ENCODE measurements at regions not wholly inside any gene's neighbourhood (a gene's known extent, or its start where the extent isn't known, plus 50 kb on each side); places are given as distances from the start of the nearest gene placed in this dataset.

- TF ChIP-seq CTCF (IDR thresholded peaks at IDR 0.05; ENCODE audit: low read depth, low read length, poor library complexity, severe bottlenecking) (no peak), EZH2phosphoT487 (IDR thresholded peaks at IDR 0.05; ENCODE audit: borderline replicate concordance, low read length) (no peak)
Measured at GRCh38 chr15:37586976-37587375, 347.5 kb upstream of the TMCO5A start.
